NCI-H524 (cell line): ENCODE measurements at regions not wholly inside any gene's neighbourhood (a gene's known extent, or its start where the extent isn't known, plus 50 kb on each side); places are given as distances from the start of the nearest gene placed in this dataset.

Experiments
- DNase-seq, 2 experiments: peaks; one replicate each; lab custom pipeline; 2025; lab: John Stamatoyannopoulos, UW

- no peak for DNase-seq
Observed at GRCh38 chrX:46298821-46299220, 246.4 kb downstream of the ZNF674 start.

GRCh38 chrX:46295963-46296362, 249.3 kb downstream of the ZNF674 start:
- no peak for DNase-seq

GRCh38 chrX:46294234-46294633, 251.0 kb downstream of the ZNF674 start:
- DNase-seq, result no peak

- no peak for DNase-seq
Observed at GRCh38 chrX:46279925-46280313, 265.3 kb downstream of the ZNF674 start.

GRCh38 chrX:46279214-46279924, 265.9 kb downstream of the ZNF674 start:
- DNase-seq, result no peak

GRCh38 chrX:46278572-46278971, 266.6 kb downstream of the ZNF674 start:
- no peak for DNase-seq

GRCh38 chrX:46268412-46268811, 276.8 kb downstream of the ZNF674 start:
- DNase-seq, result no peak

GRCh38 chrX:46263494-46263893, 281.7 kb downstream of the ZNF674 start:
- DNase-seq, result no peak

- DNase-seq, result no peak
Observed at GRCh38 chrX:46262304-46262703, 282.9 kb downstream of the ZNF674 start.

GRCh38 chrX:46260499-46260898, 284.7 kb downstream of the ZNF674 start:
- no peak for DNase-seq

GRCh38 chrX:46258356-46258755, 286.9 kb downstream of the ZNF674 start:
- DNase-seq, result no peak

GRCh38 chrX:46257451-46257879, 287.8 kb downstream of the ZNF674 start:
- no peak for DNase-seq

- DNase-seq, result no peak
Observed at GRCh38 chrX:46256875-46257274, 288.3 kb downstream of the ZNF674 start.

GRCh38 chrX:46255046-46255445, 290.2 kb downstream of the ZNF674 start:
- DNase-seq, result no peak

GRCh38 chrX:46254641-46255040, 290.6 kb downstream of the ZNF674 start:
- DNase-seq, result no peak

- DNase-seq, result no peak
Observed at GRCh38 chrX:46251755-46252154, 293.5 kb downstream of the ZNF674 start.

- DNase-seq, result no peak
Observed at GRCh38 chrX:46250151-46250550, 295.1 kb downstream of the ZNF674 start.

GRCh38 chrX:46247456-46247855, 297.8 kb downstream of the ZNF674 start:
- DNase-seq, result no peak

- DNase-seq, result no peak
Observed at GRCh38 chrX:46244451-46244850, 300.8 kb downstream of the ZNF674 start.

GRCh38 chrX:46236411-46236810, 308.8 kb downstream of the ZNF674 start:
- no peak for DNase-seq

GRCh38 chrX:46235778-46236177, 309.4 kb downstream of the ZNF674 start:
- no peak for DNase-seq

GRCh38 chrX:46234775-46235174, 310.4 kb downstream of the ZNF674 start:
- DNase-seq, result no peak

- no peak for DNase-seq
Observed at GRCh38 chrX:46228389-46228788, 316.8 kb downstream of the ZNF674 start.

GRCh38 chrX:46226422-46226821, 318.8 kb downstream of the ZNF674 start:
- no peak for DNase-seq
